ENCODE measurements at regions not wholly inside any gene's neighbourhood (a gene's known extent, or its start where the extent isn't known, plus 50 kb on each side); places are given as distances from the start of the nearest gene placed in this dataset.

DNA sequence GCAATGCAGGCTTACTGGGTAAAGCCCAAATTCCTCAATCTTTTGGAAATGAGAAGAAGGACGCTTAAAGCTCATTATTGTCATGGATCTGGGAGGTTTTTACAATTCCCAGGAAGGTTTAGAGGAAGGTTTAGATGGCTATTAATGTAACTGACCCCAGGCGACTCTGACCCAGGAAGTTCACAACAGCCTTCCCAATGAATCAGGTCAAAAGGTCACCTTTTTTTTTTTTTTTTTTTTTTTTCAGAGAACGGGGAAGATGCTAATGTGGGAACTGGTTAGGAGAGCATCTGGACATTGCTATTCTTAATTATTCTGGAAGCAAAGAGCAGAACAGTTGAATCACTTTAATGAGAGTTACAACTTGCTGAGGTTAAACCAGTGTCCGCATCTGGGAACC, 149.9 kb upstream of the ITGB1 start:
- intact Hi-C loops (cut with micrococcal nuclease): no loop called here
- H3K36me3 Mint-ChIP-seq (ENCODE audit: insufficient read depth, unreplicated experiment): no peaks in the 10 kb centered on the region
- peaks cover 8% of the 10 kb centered on the region for H3K9me3 Mint-ChIP-seq (ENCODE audit: unreplicated experiment)
- CTCF ChIA-PET: no interaction called here
- H3K4me1 Mint-ChIP-seq (ENCODE audit: insufficient read depth, unreplicated experiment): peaks cover 12% of the 10 kb centered on the region
- no peak overlapping the region for H3K4me3 Mint-ChIP-seq (ENCODE audit: unreplicated experiment)
- no peak overlapping the region for H3K27ac Mint-ChIP-seq (ENCODE audit: low read depth, unreplicated experiment)
- POLR2A ChIA-PET: no interaction called here
- DNase-seq (ENCODE audit: unreplicated experiment): no peak
- TF ChIP-seq, protein P1, sequence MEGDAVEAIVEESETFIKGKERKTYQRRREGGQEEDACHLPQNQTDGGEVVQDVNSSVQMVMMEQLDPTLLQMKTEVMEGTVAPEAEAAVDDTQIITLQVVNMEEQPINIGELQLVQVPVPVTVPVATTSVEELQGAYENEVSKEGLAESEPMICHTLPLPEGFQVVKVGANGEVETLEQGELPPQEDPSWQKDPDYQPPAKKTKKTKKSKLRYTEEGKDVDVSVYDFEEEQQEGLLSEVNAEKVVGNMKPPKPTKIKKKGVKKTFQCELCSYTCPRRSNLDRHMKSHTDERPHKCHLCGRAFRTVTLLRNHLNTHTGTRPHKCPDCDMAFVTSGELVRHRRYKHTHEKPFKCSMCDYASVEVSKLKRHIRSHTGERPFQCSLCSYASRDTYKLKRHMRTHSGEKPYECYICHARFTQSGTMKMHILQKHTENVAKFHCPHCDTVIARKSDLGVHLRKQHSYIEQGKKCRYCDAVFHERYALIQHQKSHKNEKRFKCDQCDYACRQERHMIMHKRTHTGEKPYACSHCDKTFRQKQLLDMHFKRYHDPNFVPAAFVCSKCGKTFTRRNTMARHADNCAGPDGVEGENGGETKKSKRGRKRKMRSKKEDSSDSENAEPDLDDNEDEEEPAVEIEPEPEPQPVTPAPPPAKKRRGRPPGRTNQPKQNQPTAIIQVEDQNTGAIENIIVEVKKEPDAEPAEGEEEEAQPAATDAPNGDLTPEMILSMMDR (IDR thresholded peaks at IDR 0.05; ENCODE audit: unreplicated experiment): no peak
- no TSS peak for BruUV-seq (replicated peaks)
- no peaks in the 10 kb centered on the region for H3K27me3 Mint-ChIP-seq (ENCODE audit: insufficient read depth, unreplicated experiment)

DNA sequence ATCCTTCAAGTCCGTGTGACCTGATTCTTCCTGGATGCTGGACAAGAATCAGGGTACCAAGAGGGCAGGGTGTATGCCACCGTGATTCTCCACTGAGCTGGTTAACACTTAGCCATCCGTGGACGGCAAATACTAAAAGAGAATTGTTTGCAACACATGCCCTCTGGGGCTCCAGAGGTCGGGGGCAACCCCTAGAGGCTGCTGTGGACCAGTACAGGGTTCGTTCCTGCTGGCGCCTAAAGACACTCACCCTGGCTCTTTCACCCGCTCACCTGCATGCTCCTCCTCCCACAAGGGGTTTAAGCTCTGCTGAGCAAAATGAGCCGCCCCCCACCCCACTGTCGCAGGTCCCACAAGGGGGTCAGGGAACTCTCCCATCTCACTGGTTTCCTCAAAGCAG, 148.7 kb upstream of the ITGB1 start:
- intact Hi-C loops (cut with micrococcal nuclease): no loop called here
- no peak for DNase-seq (ENCODE audit: unreplicated experiment)
- CTCF ChIA-PET: interaction anchor here (0.6 kb wide), 2 partner anchors 71 to 81 kb away, joined by 3 read pairs; no protein-coding TSS in a partner anchor
- Mint-ChIP-seq H3K9me3 (ENCODE audit: unreplicated experiment) (peaks cover 8% of the 10 kb centered on the region), H3K36me3 (ENCODE audit: insufficient read depth, unreplicated experiment) (no peaks in the 10 kb centered on the region), H3K27ac (ENCODE audit: low read depth, unreplicated experiment) (no peak overlapping the region), H3K27me3 (ENCODE audit: insufficient read depth, unreplicated experiment) (no peaks in the 10 kb centered on the region), H3K4me1 (ENCODE audit: insufficient read depth, unreplicated experiment) (peaks cover 13% of the 10 kb centered on the region), H3K4me3 (ENCODE audit: unreplicated experiment) (no peak overlapping the region)
- POLR2A ChIA-PET: no interaction called here
- no TSS peak for BruUV-seq (replicated peaks)
- TF ChIP-seq, protein P1 (IDR thresholded peaks at IDR 0.05; ENCODE audit: unreplicated experiment): no peak

- CTCF ChIA-PET: interaction anchor here (0.7 to 1.4 kb wide), 2 partner anchors 12 to 81 kb away, joined by 3 to 4 read pairs; no protein-coding TSS in a partner anchor
- POLR2A ChIA-PET: interaction anchor here (0.7 to 3.2 kb wide), 4 partner anchors 10 to 94 kb away, joined by 3 to 19 read pairs (median 3); no protein-coding TSS in a partner anchor
- H3K9me3 Mint-ChIP-seq (ENCODE audit: unreplicated experiment): peaks cover 8% of the 10 kb centered on the region
- H3K27me3 Mint-ChIP-seq (ENCODE audit: insufficient read depth, unreplicated experiment): no peaks in the 10 kb centered on the region
- no peak overlapping the region for H3K4me3 Mint-ChIP-seq (ENCODE audit: unreplicated experiment)
- H3K36me3 Mint-ChIP-seq (ENCODE audit: insufficient read depth, unreplicated experiment): no peaks in the 10 kb centered on the region
- BruUV-seq (replicated peaks): no TSS peak
- no peak overlapping the region for H3K27ac Mint-ChIP-seq (ENCODE audit: low read depth, unreplicated experiment)
- peak; percentile 7 for DNase-seq (ENCODE audit: unreplicated experiment)
- intact Hi-C loops (cut with micrococcal nuclease): no loop called here
- TF ChIP-seq, protein P1 (IDR thresholded peaks at IDR 0.05; ENCODE audit: unreplicated experiment): no peak
- peaks cover 21% of the 10 kb centered on the region for H3K4me1 Mint-ChIP-seq (ENCODE audit: insufficient read depth, unreplicated experiment)
These were observed 145.9 kb upstream of the ITGB1 start for GRCh38 chr10:33103863-33104379.

DNA sequence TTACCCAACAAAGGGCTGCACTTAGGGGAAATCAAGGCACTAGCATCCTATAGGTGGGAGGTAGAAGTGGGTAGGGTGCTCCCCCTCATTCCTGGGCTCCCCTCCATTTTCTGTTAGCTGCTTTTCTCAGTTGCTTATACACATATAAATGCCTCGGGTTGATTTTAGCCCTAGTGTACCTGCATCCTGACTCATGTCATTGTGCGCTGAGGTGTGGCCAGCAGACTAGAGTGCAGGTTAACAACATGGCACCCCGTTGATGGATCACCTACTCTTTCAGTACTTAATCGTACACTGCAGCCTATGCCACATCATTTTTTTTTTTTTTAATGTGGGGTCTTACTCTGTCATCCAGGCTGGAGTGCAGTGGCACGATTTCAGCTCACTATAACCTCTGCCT, 144.0 kb upstream of the ITGB1 start:
- H3K36me3 Mint-ChIP-seq (ENCODE audit: insufficient read depth, unreplicated experiment): no peaks in the 10 kb centered on the region
- BruUV-seq (replicated peaks): no TSS peak
- peaks cover 11% of the 10 kb centered on the region for H3K9me3 Mint-ChIP-seq (ENCODE audit: unreplicated experiment)
- no peaks in the 10 kb centered on the region for H3K27me3 Mint-ChIP-seq (ENCODE audit: insufficient read depth, unreplicated experiment)
- intact Hi-C loops (cut with micrococcal nuclease): no loop called here
- ChIA-PET POLR2A (interaction anchor here (2.0 to 3.2 kb wide), 2 partner anchors 12 to 32 kb away, joined by 6 to 19 read pairs; no protein-coding TSS in a partner anchor), CTCF (interaction anchor here (1.1 kb wide), 1 partner anchor 53 kb away, joined by 5 read pairs; no protein-coding TSS in a partner anchor)
- no peak for DNase-seq (ENCODE audit: unreplicated experiment)
- H3K4me1 Mint-ChIP-seq (ENCODE audit: insufficient read depth, unreplicated experiment): peaks cover 21% of the 10 kb centered on the region
- TF ChIP-seq, protein P1 (IDR thresholded peaks at IDR 0.05; ENCODE audit: unreplicated experiment): no peak
- H3K4me3 Mint-ChIP-seq (ENCODE audit: unreplicated experiment): no peak overlapping the region
- H3K27ac Mint-ChIP-seq (ENCODE audit: low read depth, unreplicated experiment): no peak overlapping the region

All from MCF 10A (cell line).